ENCODE measurements at regions not wholly inside any gene's neighbourhood (a gene's known extent, or its start where the extent isn't known, plus 50 kb on each side); places are given as distances from the start of the nearest gene placed in this dataset.

DNA sequence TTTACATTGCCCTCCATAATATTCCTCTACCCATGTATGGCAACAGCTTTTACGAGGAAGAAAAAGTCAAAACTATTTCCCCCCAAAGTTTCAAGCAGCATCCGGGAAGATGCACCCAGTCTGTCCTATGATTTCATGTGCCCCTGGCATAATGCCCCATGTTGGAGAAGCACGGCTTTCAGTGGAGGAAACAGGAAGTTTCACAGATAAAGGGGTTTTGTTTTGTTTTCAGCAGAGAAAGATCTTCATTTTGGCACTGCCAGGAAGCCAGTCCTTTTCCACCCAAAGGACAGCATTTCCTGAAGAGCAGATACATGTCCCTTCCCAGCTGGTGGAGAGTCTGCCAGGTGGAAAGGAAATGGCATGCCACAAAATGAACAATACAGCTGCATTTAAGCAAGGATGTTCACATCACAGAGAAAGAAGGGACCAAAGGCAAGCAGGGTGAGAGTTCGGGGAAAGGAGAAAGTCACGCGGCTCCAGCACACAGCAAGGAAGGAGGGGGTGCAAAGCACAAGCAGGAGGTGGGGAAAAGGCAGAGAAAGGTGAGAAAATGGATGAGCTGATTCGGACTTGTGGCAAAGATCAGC is 95.3 kb upstream of the HIVEP3 start:
- Histone ChIP-seq H3K4me3 (no peak overlapping the region), H3K36me3 (ENCODE audit: low read depth) (no peaks in the 10 kb centered on the region), H3K27ac (no peak overlapping the region), H3K4me1 (ENCODE audit: insufficient read depth) (no peaks in the 10 kb centered on the region), H3K4me2 (ENCODE audit: unreplicated experiment) (no peak overlapping the region), H3K9me2 (ENCODE audit: insufficient read depth) (no peaks in the 10 kb centered on the region), H2AFZ (no peak overlapping the region), H3K27me3 (replicated peaks; ENCODE audit: insufficient read depth) (no peaks in the 10 kb centered on the region), H3F3A (ENCODE audit: insufficient read depth) (no peaks in the 10 kb centered on the region), H3K79me2 (ENCODE audit: insufficient read depth) (no peaks in the 10 kb centered on the region), H3K9ac (no peak overlapping the region), H4K20me1 (ENCODE audit: insufficient read depth) (no peaks in the 10 kb centered on the region), H3K9me3 (ENCODE audit: low read depth) (no peaks in the 10 kb centered on the region)
- in situ Hi-C loops (cut with MboI): no loop called here
- TF ChIP-seq EZH2 (IDR thresholded peaks at IDR 0.05; ENCODE audit: insufficient read depth, poor library complexity, severe bottlenecking): no peak
- no peak for TF ChIP-seq EZH2phosphoT487 (IDR thresholded peaks at IDR 0.05; ENCODE audit: insufficient read depth, low read depth)
- peak; percentile 12 for DNase-seq
- WGBS, 2 experiments (ENCODE audit: low coverage in 1 of 2, low lambda C conversion rate in 2 of 2, missing lambda C conversion rate in 2 of 2): 76 to 86% methylated on average over 7 of the region's 7 CpGs

DNA sequence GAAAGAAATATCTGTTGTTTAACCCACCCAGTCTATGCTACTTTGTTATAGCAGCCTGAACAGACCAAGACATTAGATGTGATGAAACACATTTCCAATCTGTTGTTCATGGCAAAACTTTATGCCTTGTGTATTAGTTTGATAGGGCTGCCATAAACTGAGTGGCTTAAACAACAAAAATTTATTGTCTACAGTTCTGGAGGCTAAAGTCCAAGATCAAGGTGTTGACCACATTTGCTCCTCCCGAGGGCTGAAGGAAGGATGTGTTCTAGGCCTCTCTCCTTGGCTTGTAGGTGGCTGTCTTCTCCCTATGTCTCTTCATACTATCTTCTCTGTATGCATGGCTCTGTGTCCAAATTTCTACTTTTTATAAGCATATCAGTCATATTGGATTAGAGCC is 94.1 kb upstream of the HIVEP3 start:
- no peaks in the 10 kb centered on the region for H4K20me1 ChIP-seq (ENCODE audit: insufficient read depth)
- in situ Hi-C loops (cut with MboI): no loop called here
- H3K9me2 ChIP-seq (ENCODE audit: insufficient read depth): no peaks in the 10 kb centered on the region
- H3K27ac ChIP-seq: no peak overlapping the region
- no peak overlapping the region for H3K4me2 ChIP-seq (ENCODE audit: unreplicated experiment)
- no peaks in the 10 kb centered on the region for H3K27me3 ChIP-seq (replicated peaks; ENCODE audit: insufficient read depth)
- H3K36me3 ChIP-seq (ENCODE audit: low read depth): no peaks in the 10 kb centered on the region
- H3K79me2 ChIP-seq (ENCODE audit: insufficient read depth): no peaks in the 10 kb centered on the region
- no peaks in the 10 kb centered on the region for H3F3A ChIP-seq (ENCODE audit: insufficient read depth)
- H3K4me1 ChIP-seq (ENCODE audit: insufficient read depth): no peaks in the 10 kb centered on the region
- no peak for TF ChIP-seq EZH2phosphoT487 (IDR thresholded peaks at IDR 0.05; ENCODE audit: insufficient read depth, low read depth)
- no peak for TF ChIP-seq EZH2 (IDR thresholded peaks at IDR 0.05; ENCODE audit: insufficient read depth, poor library complexity, severe bottlenecking)
- no peaks in the 10 kb centered on the region for H3K9me3 ChIP-seq (ENCODE audit: low read depth)
- 38 to 57% methylated on average over 1 of the region's 1 CpG for WGBS, 2 experiments (ENCODE audit: low coverage in 1 of 2, low lambda C conversion rate in 2 of 2, missing lambda C conversion rate in 2 of 2)
- DNase-seq: no peak
- no peak overlapping the region for H2AFZ ChIP-seq
- H3K9ac ChIP-seq: no peak overlapping the region
- H3K4me3 ChIP-seq: no peak overlapping the region

DNA sequence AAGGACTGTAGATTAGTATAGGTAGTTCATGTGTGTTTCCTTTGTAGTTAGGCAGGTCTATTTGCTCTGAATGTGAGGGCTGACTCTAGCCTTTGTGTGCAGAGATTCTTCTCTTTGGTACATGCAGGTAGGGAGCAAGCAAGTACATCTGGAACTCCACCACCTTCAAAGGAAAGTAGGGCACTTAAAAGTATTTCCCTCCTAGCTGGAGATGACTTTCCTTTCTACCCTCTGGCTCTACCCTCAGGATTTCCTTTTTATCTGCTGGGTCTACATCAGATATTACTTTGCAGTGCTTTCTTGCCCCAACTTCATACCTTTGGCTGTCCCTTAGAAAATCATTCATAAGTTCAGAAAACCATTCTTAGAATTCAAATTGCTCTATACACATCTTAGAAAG is 91.7 kb upstream of the HIVEP3 start:
- in situ Hi-C loops (cut with MboI): no loop called here
- no peak overlapping the region for H3K4me2 ChIP-seq (ENCODE audit: unreplicated experiment)
- H3K27me3 ChIP-seq (replicated peaks; ENCODE audit: insufficient read depth): no peaks in the 10 kb centered on the region
- no peaks in the 10 kb centered on the region for H3K36me3 ChIP-seq (ENCODE audit: low read depth)
- no peaks in the 10 kb centered on the region for H3K9me2 ChIP-seq (ENCODE audit: insufficient read depth)
- no peaks in the 10 kb centered on the region for H3K9me3 ChIP-seq (ENCODE audit: low read depth)
- no peak overlapping the region for H3K27ac ChIP-seq
- no peak overlapping the region for H2AFZ ChIP-seq
- H3K4me1 ChIP-seq (ENCODE audit: insufficient read depth): peaks cover 4% of the 10 kb centered on the region; the same call in 1 of the 2 replicates
- TF ChIP-seq EZH2 (IDR thresholded peaks at IDR 0.05; ENCODE audit: insufficient read depth, poor library complexity, severe bottlenecking): no peak
- no peak for TF ChIP-seq EZH2phosphoT487 (IDR thresholded peaks at IDR 0.05; ENCODE audit: insufficient read depth, low read depth)
- peaks cover 8% of the 10 kb centered on the region; the same call in 1 of the 2 replicates for H3F3A ChIP-seq (ENCODE audit: insufficient read depth)
- no peak overlapping the region for H3K4me3 ChIP-seq
- no peaks in the 10 kb centered on the region; the same call in 1 of the 2 replicates for H4K20me1 ChIP-seq (ENCODE audit: insufficient read depth)
- no peak for DNase-seq
- H3K79me2 ChIP-seq (ENCODE audit: insufficient read depth): no peaks in the 10 kb centered on the region
- no peak overlapping the region for H3K9ac ChIP-seq

DNA sequence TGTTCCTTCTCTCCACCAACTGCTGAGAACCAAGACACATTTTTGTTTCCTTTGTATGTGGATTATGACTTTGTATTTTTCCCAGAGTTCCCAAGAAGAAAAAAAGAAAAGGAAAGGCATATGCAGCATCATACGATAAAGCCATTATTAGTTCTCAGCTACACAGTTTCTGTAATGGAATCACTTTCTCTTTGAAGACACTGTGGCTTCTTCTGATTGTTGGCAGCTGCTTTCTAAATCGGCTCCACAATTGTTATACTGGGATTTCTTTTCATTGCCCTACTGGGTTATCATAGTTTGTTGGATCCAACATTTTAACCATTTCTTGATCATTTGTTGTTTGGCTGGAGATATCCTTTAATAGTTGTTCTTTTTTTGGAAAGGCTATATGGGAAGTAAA is 89.5 kb upstream of the HIVEP3 start:
- no peaks in the 10 kb centered on the region for H3K79me2 ChIP-seq (ENCODE audit: insufficient read depth)
- H3K27ac ChIP-seq: no peak overlapping the region
- TF ChIP-seq EZH2phosphoT487 (IDR thresholded peaks at IDR 0.05; ENCODE audit: insufficient read depth, low read depth): no peak
- no peak for TF ChIP-seq EZH2 (IDR thresholded peaks at IDR 0.05; ENCODE audit: insufficient read depth, poor library complexity, severe bottlenecking)
- in situ Hi-C loops (cut with MboI): no loop called here
- H3K36me3 ChIP-seq (ENCODE audit: low read depth): no peaks in the 10 kb centered on the region
- no peaks in the 10 kb centered on the region for H3K9me3 ChIP-seq (ENCODE audit: low read depth)
- H2AFZ ChIP-seq: peak overlapping the region; percentile 34; the same call in 1 of the 2 replicates
- no peak for DNase-seq
- no peaks in the 10 kb centered on the region for H3K9me2 ChIP-seq (ENCODE audit: insufficient read depth)
- 12 to 15% methylated on average over 2 of the region's 2 CpGs for WGBS, 2 experiments (ENCODE audit: low coverage in 1 of 2, low lambda C conversion rate in 2 of 2, missing lambda C conversion rate in 2 of 2)
- no peaks in the 10 kb centered on the region for H3K27me3 ChIP-seq (replicated peaks; ENCODE audit: insufficient read depth)
- peaks cover 4% of the 10 kb centered on the region; the same call in 1 of the 2 replicates for H3K4me1 ChIP-seq (ENCODE audit: insufficient read depth)
- peaks cover 8% of the 10 kb centered on the region; the same call in 1 of the 2 replicates for H3F3A ChIP-seq (ENCODE audit: insufficient read depth)
- H3K4me2 ChIP-seq (ENCODE audit: unreplicated experiment): peak overlapping the region; percentile 4
- no peaks in the 10 kb centered on the region; the same call in 1 of the 2 replicates for H4K20me1 ChIP-seq (ENCODE audit: insufficient read depth)
- no peak overlapping the region for H3K4me3 ChIP-seq
- H3K9ac ChIP-seq: no peak overlapping the region

Measured in GM23248 (cell line).